ENCODE measurements at regions not wholly inside any gene's neighbourhood (a gene's known extent, or its start where the extent isn't known, plus 50 kb on each side); places are given as distances from the start of the nearest gene placed in this dataset.
"Not testable (repeated sequence)": the region's sequence is repeated elsewhere in the genome, so short reads cannot be mapped to it uniquely, and the experiment has no call there.

DNA sequence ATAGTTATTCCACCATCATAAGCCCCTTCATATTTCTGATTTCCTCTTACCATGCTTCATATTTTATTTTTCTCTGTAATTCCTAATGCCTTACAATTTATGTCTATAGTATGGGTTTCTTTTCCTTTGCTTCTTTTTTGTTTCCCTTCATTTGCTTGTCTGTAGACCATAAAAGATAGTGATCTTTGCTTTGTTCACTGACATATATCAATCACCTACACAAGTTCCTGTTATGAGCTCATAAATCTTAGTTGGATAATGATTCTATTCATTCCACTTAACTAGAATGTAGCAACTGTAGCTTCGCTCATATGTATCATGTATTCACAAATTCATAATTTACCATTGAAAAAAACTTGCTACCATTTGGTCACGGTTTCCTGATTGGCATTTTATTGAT is 388.8 kb upstream of the ATXN7L3B start:
- no peak for DNase-seq (ENCODE audit: low spot score)
- TF ChIP-seq, protein P1, sequence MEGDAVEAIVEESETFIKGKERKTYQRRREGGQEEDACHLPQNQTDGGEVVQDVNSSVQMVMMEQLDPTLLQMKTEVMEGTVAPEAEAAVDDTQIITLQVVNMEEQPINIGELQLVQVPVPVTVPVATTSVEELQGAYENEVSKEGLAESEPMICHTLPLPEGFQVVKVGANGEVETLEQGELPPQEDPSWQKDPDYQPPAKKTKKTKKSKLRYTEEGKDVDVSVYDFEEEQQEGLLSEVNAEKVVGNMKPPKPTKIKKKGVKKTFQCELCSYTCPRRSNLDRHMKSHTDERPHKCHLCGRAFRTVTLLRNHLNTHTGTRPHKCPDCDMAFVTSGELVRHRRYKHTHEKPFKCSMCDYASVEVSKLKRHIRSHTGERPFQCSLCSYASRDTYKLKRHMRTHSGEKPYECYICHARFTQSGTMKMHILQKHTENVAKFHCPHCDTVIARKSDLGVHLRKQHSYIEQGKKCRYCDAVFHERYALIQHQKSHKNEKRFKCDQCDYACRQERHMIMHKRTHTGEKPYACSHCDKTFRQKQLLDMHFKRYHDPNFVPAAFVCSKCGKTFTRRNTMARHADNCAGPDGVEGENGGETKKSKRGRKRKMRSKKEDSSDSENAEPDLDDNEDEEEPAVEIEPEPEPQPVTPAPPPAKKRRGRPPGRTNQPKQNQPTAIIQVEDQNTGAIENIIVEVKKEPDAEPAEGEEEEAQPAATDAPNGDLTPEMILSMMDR (IDR thresholded peaks at IDR 0.05; ENCODE audit: extremely low read depth, insufficient read depth, missing control alignments), result no peak
- in situ Hi-C loops (cut with MboI; ENCODE audit: low pct_unique_long_range_greater_than_20kb, low sequenced_read_pairs, unreplicated experiment), result no loop called here

DNA sequence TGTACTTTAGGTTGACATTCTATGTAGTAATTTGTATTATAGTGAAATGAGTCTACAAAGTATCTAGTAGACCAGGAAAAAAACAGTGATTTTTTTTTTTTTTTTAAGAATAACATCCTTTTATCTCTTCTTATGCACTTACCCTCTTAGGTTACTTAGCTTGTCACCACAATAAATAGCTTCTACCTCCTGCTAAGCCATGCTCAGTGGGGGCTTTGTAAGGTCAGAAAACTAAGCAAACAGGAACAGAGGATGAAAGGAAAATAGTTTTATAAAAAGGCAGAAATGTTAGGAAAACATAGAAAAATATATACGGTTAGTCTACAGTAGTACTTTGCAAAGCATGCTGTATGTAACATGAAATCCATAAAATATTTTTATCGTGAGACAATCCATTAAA is 385.3 kb upstream of the ATXN7L3B start:
- DNase-seq (ENCODE audit: low spot score), result no peak
- in situ Hi-C loops (cut with MboI; ENCODE audit: low pct_unique_long_range_greater_than_20kb, low sequenced_read_pairs, unreplicated experiment), result no loop called here

DNA sequence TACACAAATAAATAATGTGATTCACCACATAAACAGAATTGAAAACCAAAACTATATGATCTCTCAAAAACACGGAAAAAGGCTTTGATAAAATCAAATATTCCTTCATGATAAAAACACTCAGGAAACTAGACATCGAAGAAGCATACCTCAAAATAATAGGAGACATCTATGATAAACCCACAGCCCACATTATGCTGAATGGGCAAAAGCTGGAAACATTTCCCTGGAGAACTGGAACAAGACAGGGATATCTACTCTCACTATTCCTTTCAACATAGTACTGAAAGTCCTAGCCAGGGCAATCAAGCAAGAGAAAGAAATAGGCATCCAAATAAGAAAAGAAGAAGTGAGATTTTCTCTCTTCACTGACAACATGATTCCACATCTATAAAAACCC is 371.5 kb upstream of the ATXN7L3B start:
- TF ChIP-seq, protein P1 (IDR thresholded peaks at IDR 0.05; ENCODE audit: extremely low read depth, insufficient read depth, missing control alignments), result no peak
- in situ Hi-C loops (cut with MboI; ENCODE audit: low pct_unique_long_range_greater_than_20kb, low sequenced_read_pairs, unreplicated experiment), result no loop called here

More for the DNA sequence above, 385.3 kb upstream of the ATXN7L3B start:
- TF ChIP-seq, protein P1 (IDR thresholded peaks at IDR 0.05; ENCODE audit: extremely low read depth, insufficient read depth, missing control alignments), result no peak

DNA sequence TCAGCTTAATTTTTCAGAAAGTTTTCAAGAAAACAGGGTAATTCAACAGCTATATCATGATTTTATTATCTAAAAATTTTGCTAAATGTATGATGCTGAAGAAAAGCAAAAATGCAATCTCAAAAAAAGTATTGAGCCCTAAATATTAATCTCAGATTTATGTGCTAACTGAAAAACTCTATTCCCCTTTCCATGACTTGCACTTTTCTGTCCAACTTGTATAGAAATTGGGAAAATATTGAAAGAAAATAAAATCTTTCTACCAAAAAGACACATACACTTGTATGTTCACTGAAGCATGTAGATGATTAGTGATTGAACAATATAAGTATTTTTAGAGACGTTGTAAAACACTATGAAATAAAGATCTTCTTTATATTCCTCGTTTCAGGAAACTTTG is 368.0 kb upstream of the ATXN7L3B start:
- TF ChIP-seq, protein P1 (IDR thresholded peaks at IDR 0.05; ENCODE audit: extremely low read depth, insufficient read depth, missing control alignments), result no peak
- in situ Hi-C loops (cut with MboI; ENCODE audit: low pct_unique_long_range_greater_than_20kb, low sequenced_read_pairs, unreplicated experiment), result no loop called here
- DNase-seq (ENCODE audit: low spot score), result no peak

More for the DNA sequence above, 371.5 kb upstream of the ATXN7L3B start:
- no peak for DNase-seq (ENCODE audit: low spot score)

DNA sequence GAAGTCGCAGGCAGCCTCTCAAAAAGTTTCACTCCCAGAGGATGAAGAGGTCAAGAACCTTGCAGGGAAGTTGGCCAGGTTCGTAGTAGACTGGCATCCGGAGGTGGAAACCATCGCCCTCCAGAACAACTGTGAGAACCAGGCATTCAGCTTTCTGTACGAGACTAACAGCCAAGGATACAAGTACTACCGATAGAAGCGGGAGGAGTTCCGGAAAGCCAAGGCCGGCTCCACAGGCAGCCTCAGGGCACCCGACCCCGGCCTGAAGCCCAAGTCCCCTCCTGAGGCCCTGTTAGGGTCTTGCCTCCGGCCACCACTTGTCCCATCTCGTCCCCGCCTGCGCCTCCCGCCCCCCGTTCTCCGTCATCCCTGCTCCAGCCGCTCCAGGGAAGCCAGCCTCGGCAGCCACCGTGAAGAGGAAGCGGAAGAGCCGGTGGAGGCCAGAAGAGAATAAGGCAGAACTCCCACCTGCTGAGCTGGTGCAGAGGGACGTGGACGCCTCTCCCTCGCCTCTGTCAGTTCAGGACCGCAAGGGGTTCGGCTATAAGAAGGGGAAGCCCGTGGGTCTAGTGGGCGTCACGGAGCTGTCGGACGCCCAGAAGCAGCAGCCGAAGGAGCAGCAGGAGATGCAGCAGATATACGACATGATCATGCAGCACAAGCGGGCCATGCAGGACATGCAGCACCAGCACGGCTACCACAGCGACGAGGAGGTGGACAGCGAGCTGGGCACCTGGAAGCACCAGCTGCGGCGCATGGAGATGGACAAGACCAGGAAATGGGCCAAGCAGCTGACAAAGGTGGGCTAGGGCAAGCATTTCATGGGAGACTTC is 366.8 kb upstream of the ATXN7L3B start:
- in situ Hi-C loops (cut with MboI; ENCODE audit: low pct_unique_long_range_greater_than_20kb, low sequenced_read_pairs, unreplicated experiment), result no loop called here
- TF ChIP-seq, protein P1 (IDR thresholded peaks at IDR 0.05; ENCODE audit: extremely low read depth, insufficient read depth, missing control alignments), result no peak
- no peak for DNase-seq (ENCODE audit: low spot score)

DNA sequence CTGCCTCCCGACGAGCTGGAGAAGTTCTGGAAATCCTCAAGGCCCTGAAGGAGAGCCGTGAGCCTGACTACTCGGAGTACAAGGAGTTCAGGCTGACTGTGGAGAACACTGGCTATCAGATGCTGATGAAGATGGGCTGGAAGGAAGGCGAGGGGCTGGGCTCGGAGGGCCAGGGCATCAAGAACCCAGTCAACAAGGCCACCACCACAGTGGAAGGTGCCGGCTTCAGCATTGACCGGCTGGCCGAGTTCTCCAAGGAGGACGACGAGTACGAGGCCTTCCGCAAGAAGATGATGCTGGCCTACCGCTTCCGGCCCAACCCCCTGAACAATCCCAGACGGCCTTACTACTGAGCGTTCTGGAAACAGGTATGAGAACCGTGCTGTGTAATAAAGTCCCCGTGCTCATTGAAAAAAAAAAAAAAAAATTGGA is 366.1 kb upstream of the ATXN7L3B start:
- TF ChIP-seq, protein P1 (IDR thresholded peaks at IDR 0.05; ENCODE audit: extremely low read depth, insufficient read depth, missing control alignments), result no peak
- DNase-seq (ENCODE audit: low spot score), result no peak
- in situ Hi-C loops (cut with MboI; ENCODE audit: low pct_unique_long_range_greater_than_20kb, low sequenced_read_pairs, unreplicated experiment), result no loop called here

DNA sequence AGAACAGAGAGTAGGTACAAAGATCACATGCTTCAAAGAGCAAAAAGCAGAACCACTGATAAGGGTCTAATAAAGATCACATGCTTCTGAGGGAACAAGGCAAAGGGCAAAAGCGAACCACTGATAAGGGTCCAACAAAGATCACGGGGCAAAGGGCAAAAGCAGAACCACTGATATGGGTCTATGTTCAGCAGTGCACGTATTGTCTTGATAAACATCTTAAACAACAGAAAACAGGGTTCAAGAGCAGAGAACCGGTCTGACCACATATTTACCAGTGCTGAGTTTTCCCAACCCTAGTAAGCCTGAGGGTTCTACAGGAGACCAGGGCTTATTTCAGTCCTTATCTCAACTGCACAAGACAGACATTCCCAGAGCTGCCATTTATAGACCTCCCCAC is 362.7 kb upstream of the ATXN7L3B start:
- DNase-seq (ENCODE audit: low spot score); in situ Hi-C loops (cut with MboI; ENCODE audit: low pct_unique_long_range_greater_than_20kb, low sequenced_read_pairs, unreplicated experiment): not testable (repeated sequence)

Data from GM13977 (cell line).